NCI-H510A treated with DMSO at 0.1 percent for 48 hours (cell line): ENCODE measurements at regions not wholly inside any gene's neighbourhood (a gene's known extent, or its start where the extent isn't known, plus 50 kb on each side); places are given as distances from the start of the nearest gene placed in this dataset.
A peak's percentile ranks its signal among the peaks of the same experiment; 100 is the strongest.

ENCODE experiments used
- DNase-seq: peaks from one replicate; lab custom pipeline; 2025; lab: John Stamatoyannopoulos, UW

- no peak for DNase-seq
Observed at GRCh38 chr11:16685914-16686313, 52.5 kb upstream of the C11orf58 start.

- DNase-seq: no peak
Observed at GRCh38 chr11:16678466-16679116, 59.9 kb upstream of the C11orf58 start.

GRCh38 chr11:16669799-16670415 lies 68.5 kb upstream of the C11orf58 start:
- no peak for DNase-seq

DNA sequence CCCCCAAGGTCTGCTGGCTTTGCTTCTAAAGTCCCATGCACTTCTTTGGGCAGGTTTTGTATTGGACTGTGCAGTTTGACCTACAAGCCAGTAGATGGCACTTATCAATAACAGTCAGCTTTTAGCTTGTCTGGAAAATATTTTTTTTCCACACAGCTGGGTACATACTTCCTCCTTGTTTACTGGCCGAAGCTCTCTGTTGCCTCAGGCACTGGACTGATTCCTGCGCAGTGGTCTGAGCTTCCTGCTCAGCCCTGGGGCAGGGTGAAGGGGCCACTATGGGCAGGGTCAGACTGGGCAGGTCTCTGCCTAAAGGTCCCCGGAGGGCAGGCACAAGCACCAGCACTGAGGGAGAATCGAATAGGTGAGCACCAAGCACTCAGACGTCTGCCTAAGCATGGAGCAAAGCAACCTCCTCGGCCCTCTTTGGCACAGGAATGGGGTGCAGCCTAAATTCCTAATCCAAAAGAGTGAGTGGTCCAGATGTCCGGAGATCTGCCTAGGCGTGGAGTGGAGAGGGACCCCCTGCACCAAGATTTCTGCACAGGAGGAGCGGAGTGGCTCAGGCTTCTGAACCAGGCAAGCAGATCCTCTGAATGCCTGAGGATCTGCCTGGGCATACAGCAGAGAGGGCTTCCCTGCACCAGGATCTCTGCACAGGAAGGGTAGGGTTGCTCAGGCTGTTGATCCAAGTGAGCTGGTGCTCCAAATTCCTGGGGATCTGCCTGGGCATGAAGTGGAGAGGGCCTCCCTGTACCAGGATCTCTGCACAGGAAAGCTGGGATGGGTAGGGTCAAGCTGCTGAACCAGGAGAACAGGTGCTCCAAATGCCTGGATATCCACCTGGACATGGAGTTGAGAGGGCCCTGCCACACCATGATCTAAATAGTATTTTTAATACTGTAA lies 105.9 kb upstream of the C11orf58 start:
- no peak for DNase-seq

DNA sequence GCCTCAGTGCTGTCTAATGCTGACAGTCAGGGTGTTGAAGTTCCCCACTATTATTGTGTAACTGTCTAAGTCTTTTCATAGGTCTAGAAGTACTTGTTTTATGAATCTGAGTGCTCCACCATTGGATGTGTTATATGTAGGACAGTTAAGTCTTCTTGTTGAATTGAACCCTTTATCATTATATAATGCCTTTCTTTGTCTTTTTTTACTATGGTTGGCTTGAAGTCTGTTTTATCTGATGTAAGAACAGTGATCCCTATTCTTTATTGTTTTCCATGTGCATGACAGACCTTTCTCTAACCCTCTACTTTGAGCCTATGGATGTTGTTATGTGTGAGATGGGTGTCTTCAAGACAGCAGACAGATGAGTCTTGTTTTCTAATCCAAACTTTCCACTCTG lies 107.8 kb upstream of the C11orf58 start:
- no peak for DNase-seq

- no peak for DNase-seq
Observed at GRCh38 chr11:16618431-16618830, 120.0 kb upstream of the C11orf58 start.

DNA sequence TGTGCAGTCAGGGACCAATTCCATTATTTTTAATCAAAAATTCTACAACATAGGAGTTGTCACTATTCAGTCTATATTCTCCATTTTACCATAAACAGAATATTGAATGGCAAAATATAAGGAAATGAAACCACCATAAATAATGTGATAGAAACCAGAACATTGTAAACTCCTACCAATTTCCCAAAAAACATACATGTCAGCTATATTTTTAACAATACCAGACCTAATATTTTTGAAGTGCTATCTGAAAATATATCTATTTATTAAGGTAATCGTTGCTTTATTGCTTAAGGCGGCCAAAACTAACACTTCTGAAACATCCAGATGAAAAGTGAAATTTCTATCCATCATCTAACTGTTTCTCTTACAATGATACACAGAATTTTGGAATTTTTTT lies 123.0 kb upstream of the C11orf58 start:
- DNase-seq: no peak

- DNase-seq: peak; percentile 65
Observed at GRCh38 chr11:16613512-16614381, 124.7 kb upstream of the C11orf58 start.

- peak; percentile 30 for DNase-seq
Observed at GRCh38 chr11:16613262-16613511, 125.3 kb upstream of the C11orf58 start.

GRCh38 chr11:16612566-16613261 lies 125.7 kb upstream of the C11orf58 start:
- DNase-seq: peak; percentile 43

DNA sequence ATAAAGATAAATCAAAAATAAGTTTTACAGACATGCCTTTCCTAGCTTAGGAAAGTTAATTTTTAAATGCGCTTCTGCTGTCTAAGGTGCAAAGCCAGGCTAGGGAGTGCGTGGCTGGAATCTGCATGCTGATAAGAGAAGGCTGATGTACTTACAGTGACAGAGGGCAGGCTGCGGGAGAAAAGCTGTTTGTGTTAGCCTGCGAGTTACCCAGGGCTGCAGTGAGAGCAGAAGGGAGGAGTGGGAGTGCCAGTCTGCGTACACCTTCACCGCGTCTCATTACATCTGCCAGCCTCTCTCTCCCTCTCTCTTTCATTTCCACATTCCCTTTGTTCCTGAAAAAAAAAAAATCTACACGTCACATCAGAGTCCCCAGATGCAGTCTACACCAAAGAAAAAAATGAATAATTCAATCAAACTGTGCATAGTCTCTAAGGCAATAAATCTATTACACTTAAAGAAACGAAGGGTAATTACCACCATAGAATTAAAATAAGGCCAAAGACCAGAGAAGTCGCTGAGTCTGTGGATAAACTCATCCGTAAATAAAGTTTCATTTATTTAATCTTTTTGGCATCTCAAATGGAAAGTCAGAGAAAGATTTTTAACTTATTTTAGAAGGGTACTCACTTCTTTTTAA lies 126.4 kb upstream of the C11orf58 start:
- DNase-seq: no peak

- no peak for DNase-seq
Observed at GRCh38 chr11:16611401-16611921, 127.0 kb upstream of the C11orf58 start.

GRCh38 chr11:16610738-16611388 lies 127.6 kb upstream of the C11orf58 start:
- no peak for DNase-seq

DNA sequence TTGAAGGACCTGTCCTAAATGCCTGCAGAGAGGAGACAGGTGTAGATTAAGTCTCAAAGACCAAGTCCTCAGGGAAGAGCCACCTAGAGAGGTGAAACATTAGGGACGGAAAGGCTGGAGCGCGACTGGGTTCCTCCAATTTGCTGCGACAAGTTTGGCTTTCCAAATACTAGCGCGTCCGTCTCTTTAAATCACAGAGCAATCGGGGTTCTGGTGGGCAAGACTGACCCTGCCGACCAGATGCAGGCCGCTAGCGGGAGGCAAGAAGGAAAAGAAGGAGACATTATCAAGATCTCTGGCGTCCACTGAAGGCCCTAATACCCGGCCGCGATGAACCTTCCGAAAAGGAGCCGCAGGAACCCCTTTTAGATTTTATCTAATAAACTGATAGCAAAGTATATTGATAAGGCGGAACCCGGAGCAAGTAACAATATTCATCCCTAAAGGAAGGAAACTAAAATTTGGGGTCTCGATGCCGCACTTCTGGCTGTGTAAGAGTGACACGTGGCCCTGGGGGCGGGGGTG lies 128.2 kb upstream of the C11orf58 start:
- no peak for DNase-seq

GRCh38 chr11:16609769-16610168 lies 128.7 kb upstream of the C11orf58 start:
- DNase-seq: no peak

- peak; percentile 64 for DNase-seq
Observed at GRCh38 chr11:16607675-16608644, 130.5 kb upstream of the C11orf58 start.

DNA sequence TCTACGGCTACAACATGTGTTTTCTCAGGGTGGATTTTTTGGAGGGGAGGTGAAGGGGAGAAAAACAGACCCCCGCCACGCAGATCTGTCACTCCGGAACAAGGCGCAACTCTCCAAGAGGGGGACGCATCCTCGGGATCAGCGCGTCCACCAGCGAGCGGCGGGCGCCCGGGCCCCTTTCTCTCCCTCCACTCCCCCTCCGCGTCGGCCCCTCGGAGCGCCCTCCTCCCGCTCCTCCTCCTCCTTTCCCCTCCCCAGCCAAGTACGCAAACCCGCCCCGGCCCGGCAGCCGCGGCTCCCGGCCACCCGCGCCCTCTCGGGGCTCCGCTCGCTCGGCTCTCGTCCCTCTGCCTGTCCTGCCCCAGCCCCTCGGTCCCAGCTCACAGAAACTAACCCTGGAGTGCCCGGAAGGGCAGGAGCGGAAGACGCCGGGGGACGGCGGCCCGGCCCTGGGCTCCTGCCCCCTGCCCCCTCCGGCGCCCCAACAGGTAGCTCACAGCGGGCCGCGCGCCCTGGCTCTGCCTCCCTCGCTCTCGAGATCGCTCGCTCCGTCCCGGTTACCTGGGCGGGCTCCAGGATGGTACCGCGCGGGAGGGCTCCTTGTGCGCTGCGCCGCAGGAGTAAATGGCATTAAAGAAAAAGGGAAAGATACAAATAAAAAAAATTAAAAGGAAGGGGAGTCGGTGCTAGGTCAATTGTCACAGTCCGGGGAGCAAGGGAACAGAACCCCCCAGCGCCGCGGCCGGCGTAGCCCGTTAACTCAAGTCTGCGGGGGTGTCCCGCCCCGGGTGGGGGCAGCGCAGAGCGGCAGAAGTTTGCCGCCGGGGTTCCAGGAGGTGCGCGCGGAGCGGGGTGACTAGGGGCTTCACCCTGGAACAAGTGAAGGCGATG lies 131.4 kb upstream of the C11orf58 start:
- DNase-seq: peak; percentile 26
